Epithelial cell of proximal tubule (primary cell): ENCODE measurements at regions not wholly inside any gene's neighbourhood (a gene's known extent, or its start where the extent isn't known, plus 50 kb on each side); places are given as distances from the start of the nearest gene placed in this dataset.

Source experiments
- DNase-seq: peaks from one replicate; pipeline ENCODE4 v3.0.0-alpha.2; 2011; ENCODE audit warnings: low read depth
- H3K4me3 ChIP-seq: 2 replicates; pipeline ENCODE4 v1.5.1; 2011; ENCODE audit warnings: low read depth, mild to moderate bottlenecking, low read length
- CTCF ChIP-seq: conservative IDR thresholded peaks from 2 replicates; pipeline ENCODE4 v1.5.1; 2012; ENCODE audit warnings: low read depth, mild to moderate bottlenecking, low read length

GRCh38 chr13:22176968-22177520, 506.2 kb downstream of the FGF9 start:
- TF ChIP-seq CTCF, result no peak
- H3K4me3 ChIP-seq, result no peak overlapping the region
- DNase-seq, result no peak

- no peak for TF ChIP-seq CTCF
- H3K4me3 ChIP-seq, result no peak overlapping the region
- DNase-seq, result no peak
These were observed 508.0 kb downstream of the FGF9 start for GRCh38 chr13:22178878-22179277.

GRCh38 chr13:22187329-22187728, 516.5 kb downstream of the FGF9 start:
- H3K4me3 ChIP-seq, result no peak overlapping the region
- DNase-seq, result peak; percentile 81

GRCh38 chr13:22189176-22190048, 518.5 kb downstream of the FGF9 start:
- TF ChIP-seq CTCF, result no peak
- no peak overlapping the region for H3K4me3 ChIP-seq
- no peak for DNase-seq

More at GRCh38 chr13:22187329-22187728, 516.5 kb downstream of the FGF9 start:
- peak; percentile 28 for TF ChIP-seq CTCF

- no peak overlapping the region for H3K4me3 ChIP-seq
- no peak for TF ChIP-seq CTCF
- DNase-seq, result no peak
These were observed 522.2 kb downstream of the FGF9 start for GRCh38 chr13:22193070-22193469.

- TF ChIP-seq CTCF, result no peak
- DNase-seq, result no peak
- H3K4me3 ChIP-seq, result no peak overlapping the region
These were observed 523.4 kb downstream of the FGF9 start for GRCh38 chr13:22194106-22194805.
